Tibial nerve (tissue), 4 donors: ENCODE measurements at regions not wholly inside any gene's neighbourhood (a gene's known extent, or its start where the extent isn't known, plus 50 kb on each side); places are given as distances from the start of the nearest gene placed in this dataset.

Source experiments
- DNase-seq, 2 donors: peaks; one replicate each; pipeline ENCODE4 v3.0.0-alpha.2; 2019; ENCODE audit warnings: low spot score in 2 of 2
- H3K27ac ChIP-seq, 4 donors: fragments of 200-600 bp; sonication (generic) in 3 of 4; one replicate each; pipeline ENCODE4 v1.5.1; 2017 to 2019; ENCODE audit warnings: mild to moderate bottlenecking in 1 of 4
- H3K27me3 ChIP-seq, 2 donors: fragments of 200-600 bp; sonication (generic) in 1 of 2; one replicate each; pipeline versions ENCODE4 v1.5.1 to v1.6.0; 2017 to 2019
- H3K36me3 ChIP-seq, 3 donors: fragments of 200-600 bp; sonication (generic); one replicate each; pipeline ENCODE4 v1.5.1; 2018 to 2019
- H3K4me1 ChIP-seq, 4 donors: fragments of 200-600 bp; sonication (generic) in 3 of 4; one replicate each; pipeline ENCODE4 v1.5.1; 2017 to 2019
- H3K4me3 ChIP-seq, 4 donors: fragments of 200-600 bp; sonication (generic) in 3 of 4; one replicate each; pipeline ENCODE4 v1.5.1; 2017 to 2019; ENCODE audit warnings: mild to moderate bottlenecking in 1 of 4, moderate library complexity in 1 of 4
- H3K9me3 ChIP-seq, 4 donors: fragments of 200-600 bp; sonication (generic) in 3 of 4; one replicate each; pipeline ENCODE4 v1.5.1; 2017 to 2019
- EP300 ChIP-seq, 2 donors: sonication (generic); formaldehyde crosslinking; IDR thresholded peaks; one replicate each; pipeline ENCODE4 v1.6.1; 2017; ENCODE audit warnings: antibody characterized with exemption in 2 of 2, mild to moderate bottlenecking in 1 of 2
- POLR2A ChIP-seq, 2 donors: fragments of 450-650 bp; IDR thresholded peaks; one replicate each; pipeline ENCODE4 v1.6.1; 2017; ENCODE audit warnings: antibody characterized with exemption in 2 of 2, mild to moderate bottlenecking in 2 of 2, moderate library complexity in 2 of 2
- WGBS, 2 donors: methylation state at CpG; one replicate each; pipeline ENCODE4 v1.1.5; 2018; 5-methylcytosine and 5-hydroxymethylcytosine counted together
- TF ChIP-seq, protein P1 (sequence below), 5 experiments: fragments of 200-600 bp in 3 of 5; fragments of 450-650 bp in 2 of 5; sonication (generic) in 3 of 5; IDR thresholded peaks; one replicate each; pipeline ENCODE4 v1.5.1; 2016 to 2019; ENCODE audit warnings: antibody characterized with exemption in 5 of 5, mild to moderate bottlenecking in 3 of 5, moderate library complexity in 2 of 5

DNA sequence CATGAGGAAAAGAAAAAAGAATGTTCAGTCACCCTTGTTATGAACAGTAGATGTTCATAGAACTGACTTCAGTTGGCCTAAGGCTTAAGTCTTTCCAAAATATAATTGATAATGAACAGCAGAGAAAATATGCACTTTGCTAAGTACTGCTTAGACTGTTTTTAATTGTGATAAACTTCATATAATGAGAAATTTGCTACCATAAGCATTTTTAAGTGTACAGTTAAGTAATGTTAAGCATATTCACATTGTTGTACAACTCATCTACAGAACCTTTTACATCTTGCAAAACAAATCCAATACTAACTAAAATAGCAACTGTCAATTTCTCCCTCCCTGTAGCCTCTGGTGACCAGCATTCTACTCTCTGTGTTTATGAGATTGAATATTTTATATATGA is 792.2 kb upstream of the LCORL start:
- Histone ChIP-seq H3K27me3 (no peaks in the 10 kb centered on the region), H3K9me3 (no peaks in the 10 kb centered on the region), H3K36me3 (no peaks in the 10 kb centered on the region), H3K4me1 (no peaks in the 10 kb centered on the region), H3K4me3 (no peak overlapping the region), H3K27ac (no peak overlapping the region)
- TF ChIP-seq POLR2A (IDR thresholded peaks at IDR 0.05) = no peak
- TF ChIP-seq, protein P1, sequence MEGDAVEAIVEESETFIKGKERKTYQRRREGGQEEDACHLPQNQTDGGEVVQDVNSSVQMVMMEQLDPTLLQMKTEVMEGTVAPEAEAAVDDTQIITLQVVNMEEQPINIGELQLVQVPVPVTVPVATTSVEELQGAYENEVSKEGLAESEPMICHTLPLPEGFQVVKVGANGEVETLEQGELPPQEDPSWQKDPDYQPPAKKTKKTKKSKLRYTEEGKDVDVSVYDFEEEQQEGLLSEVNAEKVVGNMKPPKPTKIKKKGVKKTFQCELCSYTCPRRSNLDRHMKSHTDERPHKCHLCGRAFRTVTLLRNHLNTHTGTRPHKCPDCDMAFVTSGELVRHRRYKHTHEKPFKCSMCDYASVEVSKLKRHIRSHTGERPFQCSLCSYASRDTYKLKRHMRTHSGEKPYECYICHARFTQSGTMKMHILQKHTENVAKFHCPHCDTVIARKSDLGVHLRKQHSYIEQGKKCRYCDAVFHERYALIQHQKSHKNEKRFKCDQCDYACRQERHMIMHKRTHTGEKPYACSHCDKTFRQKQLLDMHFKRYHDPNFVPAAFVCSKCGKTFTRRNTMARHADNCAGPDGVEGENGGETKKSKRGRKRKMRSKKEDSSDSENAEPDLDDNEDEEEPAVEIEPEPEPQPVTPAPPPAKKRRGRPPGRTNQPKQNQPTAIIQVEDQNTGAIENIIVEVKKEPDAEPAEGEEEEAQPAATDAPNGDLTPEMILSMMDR (IDR thresholded peaks at IDR 0.05) = no peak
- no peak for TF ChIP-seq EP300 (IDR thresholded peaks at IDR 0.05)
- DNase-seq = no peak

GRCh38 chr4:18813055-18813454 is 791.5 kb upstream of the LCORL start:
- no peaks in the 10 kb centered on the region for H3K27me3 ChIP-seq
- H3K4me3 ChIP-seq = no peak overlapping the region
- no peak for DNase-seq
- H3K27ac ChIP-seq = no peak overlapping the region
- H3K36me3 ChIP-seq = no peaks in the 10 kb centered on the region
- TF ChIP-seq POLR2A (IDR thresholded peaks at IDR 0.05) = no peak
- TF ChIP-seq EP300 (IDR thresholded peaks at IDR 0.05) = no peak
- TF ChIP-seq, protein P1 (IDR thresholded peaks at IDR 0.05) = no peak
- no peaks in the 10 kb centered on the region for H3K9me3 ChIP-seq
- no peaks in the 10 kb centered on the region for H3K4me1 ChIP-seq

GRCh38 chr4:18803781-18804180 is 782.2 kb upstream of the LCORL start:
- no peaks in the 10 kb centered on the region for H3K27me3 ChIP-seq
- DNase-seq = no peak
- TF ChIP-seq POLR2A (IDR thresholded peaks at IDR 0.05) (no peak), EP300 (IDR thresholded peaks at IDR 0.05) (no peak)
- TF ChIP-seq, protein P1 (IDR thresholded peaks at IDR 0.05) = no peak
- H3K9me3 ChIP-seq = no peaks in the 10 kb centered on the region
- H3K27ac ChIP-seq = no peak overlapping the region
- no peaks in the 10 kb centered on the region for H3K4me1 ChIP-seq
- no peaks in the 10 kb centered on the region for H3K36me3 ChIP-seq
- H3K4me3 ChIP-seq = no peak overlapping the region

DNA sequence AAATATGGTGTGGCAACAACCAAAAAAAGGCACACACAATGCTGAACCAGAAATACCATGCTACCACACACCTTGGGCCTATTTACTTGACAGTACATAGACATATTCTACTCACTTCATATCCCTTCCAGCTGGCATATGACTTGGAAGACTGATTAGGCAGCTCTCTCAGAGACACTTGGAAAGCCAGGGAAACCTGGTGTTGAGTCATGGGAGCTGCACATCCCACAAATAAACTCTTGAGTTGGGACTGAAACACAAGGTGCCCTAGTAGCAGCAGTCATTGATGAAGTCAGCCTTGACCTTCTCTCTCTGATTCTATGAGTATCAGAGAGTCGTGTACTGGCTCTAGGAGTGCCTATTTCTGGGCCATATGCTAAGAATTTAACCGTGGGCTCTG is 776.6 kb upstream of the LCORL start:
- Histone ChIP-seq H3K36me3 (no peaks in the 10 kb centered on the region), H3K9me3 (no peaks in the 10 kb centered on the region), H3K27me3 (no peaks in the 10 kb centered on the region), H3K4me3 (no peak overlapping the region), H3K27ac (no peak overlapping the region), H3K4me1 (no peaks in the 10 kb centered on the region)
- 62 to 74% methylated on average over 2 of the region's 2 CpGs for WGBS, 2 donors
- TF ChIP-seq EP300 (IDR thresholded peaks at IDR 0.05) (no peak), POLR2A (IDR thresholded peaks at IDR 0.05) (no peak)
- TF ChIP-seq, protein P1 (IDR thresholded peaks at IDR 0.05) = no peak
- no peak for DNase-seq

GRCh38 chr4:18795794-18796193 is 774.2 kb upstream of the LCORL start:
- no peak overlapping the region for H3K27ac ChIP-seq
- WGBS, 2 donors = 69 to 82% methylated on average over 1 of the region's 1 CpG
- no peaks in the 10 kb centered on the region for H3K9me3 ChIP-seq
- H3K27me3 ChIP-seq = no peaks in the 10 kb centered on the region
- no peaks in the 10 kb centered on the region for H3K36me3 ChIP-seq
- DNase-seq = no peak
- TF ChIP-seq EP300 (IDR thresholded peaks at IDR 0.05) (no peak), POLR2A (IDR thresholded peaks at IDR 0.05) (no peak)
- H3K4me3 ChIP-seq = no peak overlapping the region
- H3K4me1 ChIP-seq = no peaks in the 10 kb centered on the region

DNA sequence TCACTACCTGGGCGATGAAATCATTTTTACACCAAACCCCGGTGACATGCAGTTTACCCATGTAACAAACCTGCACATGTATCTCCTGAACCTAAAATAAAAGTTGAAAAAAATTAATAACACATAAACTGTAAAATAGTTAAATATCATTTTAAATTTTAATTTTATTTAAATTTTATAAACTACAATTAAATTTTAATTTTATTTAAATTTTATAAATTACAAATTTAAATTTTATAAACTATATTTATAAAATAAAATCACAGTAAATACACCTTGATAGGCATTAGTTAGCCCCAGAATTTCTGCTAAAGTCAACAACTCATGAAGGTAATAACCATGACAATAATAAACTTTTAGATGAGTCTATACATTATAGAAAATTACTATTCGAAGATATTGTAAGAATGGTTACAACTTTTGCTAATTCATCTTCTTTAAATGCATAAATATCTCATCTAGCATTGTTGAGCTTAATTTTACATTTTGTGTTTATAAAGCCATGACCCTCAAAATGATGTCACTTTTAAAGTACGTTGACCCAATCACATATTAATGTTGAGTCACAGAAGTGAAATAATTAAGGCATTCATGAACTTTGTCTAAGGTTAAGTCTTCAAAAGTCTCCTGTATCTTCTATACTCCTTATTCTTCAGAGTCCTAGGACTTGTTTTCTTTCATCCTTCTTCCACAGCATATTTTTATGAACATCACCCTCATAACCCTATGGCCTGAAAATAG is 755.8 kb upstream of the LCORL start:
- no peak for DNase-seq
- peaks cover 0 to 6% (median 0%) of the 10 kb centered on the region in 4 donors for H3K9me3 ChIP-seq
- 55 to 56% methylated on average over 4 of the region's 4 CpGs for WGBS, 2 donors
- no peaks in the 10 kb centered on the region for H3K27me3 ChIP-seq
- no peak overlapping the region for H3K27ac ChIP-seq
- no peaks in the 10 kb centered on the region for H3K4me1 ChIP-seq
- no peaks in the 10 kb centered on the region for H3K36me3 ChIP-seq
- no peak for TF ChIP-seq EP300 (IDR thresholded peaks at IDR 0.05)
- TF ChIP-seq POLR2A (IDR thresholded peaks at IDR 0.05) = no peak
- TF ChIP-seq, protein P1 (IDR thresholded peaks at IDR 0.05) = no peak
- H3K4me3 ChIP-seq = no peak overlapping the region
